Lower leg skin (tissue), 4 donors: ENCODE measurements at regions not wholly inside any gene's neighbourhood (a gene's known extent, or its start where the extent isn't known, plus 50 kb on each side); places are given as distances from the start of the nearest gene placed in this dataset.
A peak's percentile ranks its signal among the peaks of the same experiment; 100 is the strongest.

Source experiments
- DNase-seq, 2 donors: peaks; one replicate each; pipeline ENCODE4 v3.0.0-alpha.2; 2019; ENCODE audit warnings: low spot score in 2 of 2
- H3K4me3 ChIP-seq: fragments of 200-600 bp; sonication (generic); 2 replicates; pipeline ENCODE4 v1.5.1; 2017; ENCODE audit warnings: mild to moderate bottlenecking, low read depth; ENCODE audit not compliant: poor library complexity, severe bottlenecking
- CTCF ChIP-seq, 3 donors: fragments of 450-650 bp; IDR thresholded peaks; one replicate each; pipeline ENCODE4 v1.5.1; 2016; ENCODE audit warnings: antibody characterized with exemption in 3 of 3, mild to moderate bottlenecking in 3 of 3, moderate library complexity in 2 of 3
- POLR2A ChIP-seq, 2 donors: fragments of 450-650 bp; IDR thresholded peaks; one replicate each; pipeline ENCODE4 v1.6.1; 2016 to 2017; ENCODE audit warnings: antibody characterized with exemption in 2 of 2, mild to moderate bottlenecking in 1 of 2, moderate library complexity in 1 of 2
- WGBS, 2 donors: methylation state at CpG; one replicate each; pipeline ENCODE4 v1.1.5; 2018; 5-methylcytosine and 5-hydroxymethylcytosine counted together
- intact Hi-C: fragments of 100-400 bp; cut with DNase I; formaldehyde crosslinking; loops from one replicate; pipeline ENCODE4 v1.15.0; 2023; ENCODE audit warnings: low total_unique reads

GRCh38 chr10:64038107-64038506 is 516.9 kb downstream of the REEP3 start:
- intact Hi-C loops = no loop called here
- TF ChIP-seq POLR2A (IDR thresholded peaks at IDR 0.05) (no peak), CTCF (IDR thresholded peaks at IDR 0.05) (no peak)
- 81 to 94% methylated on average over 6 of the region's 6 CpGs for WGBS, 2 donors
- H3K4me3 ChIP-seq = no peak overlapping the region
- no peak for DNase-seq

- TF ChIP-seq CTCF (IDR thresholded peaks at IDR 0.05) (no peak), POLR2A (IDR thresholded peaks at IDR 0.05) (no peak)
- DNase-seq = no peak
- 60 to 68% methylated on average over 6 of the region's 6 CpGs for whole genome bisulfite sequencing, 2 donors
- intact Hi-C loops = no loop called here
- H3K4me3 ChIP-seq = no peak overlapping the region
These were observed 518.0 kb downstream of the REEP3 start for GRCh38 chr10:64039198-64039597.

- H3K4me3 ChIP-seq = no peak overlapping the region
- DNase-seq = no peak
- WGBS, 2 donors = 37 to 46% methylated on average over 2 of the region's 2 CpGs
- intact Hi-C loops = no loop called here
- TF ChIP-seq CTCF (IDR thresholded peaks at IDR 0.05) = no peak
- no peak for TF ChIP-seq POLR2A (IDR thresholded peaks at IDR 0.05)
These were observed 519.6 kb downstream of the REEP3 start for GRCh38 chr10:64040781-64041180.

- no peak overlapping the region for H3K4me3 ChIP-seq
- TF ChIP-seq POLR2A (IDR thresholded peaks at IDR 0.05) (no peak), CTCF (IDR thresholded peaks at IDR 0.05) (peak in 1 of 3 donors; percentile 95)
- WGBS, 2 donors = 24 to 48% methylated on average over 30 to 41 of the region's 43 CpGs
- DNase-seq = peak; percentile 49 to 92
- intact Hi-C loops = no loop called here
These were observed 520.2 kb downstream of the REEP3 start for GRCh38 chr10:64041185-64041988.

- intact Hi-C loops = no loop called here
- no peak overlapping the region for H3K4me3 ChIP-seq
- WGBS, 2 donors = 83 to 85% methylated on average over 5 to 18 of the region's 19 CpGs
- no peak for DNase-seq
- no peak for TF ChIP-seq POLR2A (IDR thresholded peaks at IDR 0.05)
- TF ChIP-seq CTCF (IDR thresholded peaks at IDR 0.05) = no peak
These were observed 520.8 kb downstream of the REEP3 start for GRCh38 chr10:64041989-64042490.
